HG02571 (cell line): ENCODE measurements at regions not wholly inside any gene's neighbourhood (a gene's known extent, or its start where the extent isn't known, plus 50 kb on each side); places are given as distances from the start of the nearest gene placed in this dataset.
"Not testable (repeated sequence)": the region's sequence is repeated elsewhere in the genome, so short reads cannot be mapped to it uniquely, and the experiment has no call there.

ENCODE experiments used
- ATAC-seq: cut with Tn5 transposase; IDR thresholded peaks from one replicate; pipeline ENCODE4 v1.9.1; 2021; ENCODE audit warnings: mild to moderate bottlenecking, moderate library complexity; ENCODE audit not compliant: unreplicated experiment

GRCh38 chr4:117014236-117014635 is 71.1 kb downstream of the TRAM1L1 start:
- no peak for ATAC-seq

DNA sequence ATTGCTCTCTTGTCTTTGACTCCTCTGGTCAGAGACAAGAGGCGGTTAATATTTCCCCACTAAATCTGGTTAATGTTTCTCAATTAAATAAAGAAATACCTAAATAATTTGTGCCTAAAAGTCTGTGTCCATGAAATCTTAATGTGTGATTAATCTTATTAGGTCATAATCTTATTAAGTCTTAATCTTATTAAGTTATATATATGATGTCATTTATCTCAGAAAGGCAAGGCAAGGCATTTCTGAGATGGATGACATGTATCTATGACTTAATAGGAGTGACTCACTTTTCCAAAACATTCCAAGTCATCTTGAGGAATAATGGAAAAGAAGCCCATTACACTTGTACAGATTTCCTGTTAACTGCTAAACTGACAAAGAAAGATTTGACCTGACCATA is 74.7 kb downstream of the TRAM1L1 start:
- no peak for ATAC-seq

DNA sequence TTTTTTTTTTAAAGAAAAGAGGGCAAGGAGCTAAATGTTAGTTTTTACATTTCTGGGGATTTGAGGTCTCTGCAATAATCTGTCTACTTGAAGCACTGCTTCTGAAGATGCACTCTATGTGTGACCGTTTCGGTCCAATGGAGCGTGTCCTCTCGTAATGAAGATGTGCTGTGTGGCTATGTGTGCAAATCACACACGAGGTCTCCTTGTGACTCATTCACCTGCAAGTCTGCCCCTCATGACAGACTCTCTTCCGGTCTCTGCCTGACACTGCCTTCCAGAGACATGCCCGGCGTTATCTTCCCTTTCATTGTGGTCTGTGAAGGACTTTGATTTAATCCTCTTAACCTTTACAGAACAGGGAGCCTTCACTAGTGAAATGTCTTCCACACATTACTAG is 84.3 kb downstream of the TRAM1L1 start:
- ATAC-seq: no peak

DNA sequence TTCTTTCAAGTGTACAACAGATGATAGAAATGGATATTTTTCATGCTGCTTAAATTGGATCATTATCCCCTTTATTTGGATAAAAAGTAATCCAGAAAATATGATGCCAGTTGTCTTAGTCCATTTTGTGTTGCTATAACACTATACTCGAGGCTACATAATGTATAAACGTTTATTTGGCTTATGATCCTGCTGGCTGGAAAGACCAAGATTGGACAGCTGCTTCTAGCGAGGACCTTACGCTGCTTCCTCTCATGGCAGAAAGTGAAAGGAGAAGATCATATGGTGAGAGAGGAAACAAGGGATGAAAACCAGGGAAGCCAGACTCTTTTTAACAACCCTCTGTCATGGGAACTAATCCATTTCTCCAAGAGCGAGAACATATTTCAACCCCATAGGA is 102.7 kb downstream of the TRAM1L1 start:
- no peak for ATAC-seq

- ATAC-seq: not testable (repeated sequence)
Measured at GRCh38 chr4:116980436-116980835, 104.9 kb downstream of the TRAM1L1 start.

DNA sequence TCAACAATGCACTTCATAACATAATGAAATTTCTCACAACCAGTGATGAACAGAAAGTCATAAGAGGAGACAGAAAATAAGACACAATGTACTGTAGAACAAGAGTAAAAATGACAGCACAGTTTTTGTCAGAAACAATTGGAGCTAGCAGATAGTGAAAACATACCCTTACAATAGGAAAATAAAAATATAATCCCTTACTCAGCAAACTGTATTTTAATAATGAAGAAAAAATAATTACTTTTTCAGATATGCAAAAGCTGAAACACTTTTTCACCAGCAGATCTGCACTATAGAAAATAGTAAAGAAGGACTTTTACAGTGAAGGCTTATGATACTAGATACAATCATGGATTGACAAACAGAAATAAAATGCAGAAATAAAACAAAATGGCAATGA is 126.3 kb downstream of the TRAM1L1 start:
- no peak for ATAC-seq

DNA sequence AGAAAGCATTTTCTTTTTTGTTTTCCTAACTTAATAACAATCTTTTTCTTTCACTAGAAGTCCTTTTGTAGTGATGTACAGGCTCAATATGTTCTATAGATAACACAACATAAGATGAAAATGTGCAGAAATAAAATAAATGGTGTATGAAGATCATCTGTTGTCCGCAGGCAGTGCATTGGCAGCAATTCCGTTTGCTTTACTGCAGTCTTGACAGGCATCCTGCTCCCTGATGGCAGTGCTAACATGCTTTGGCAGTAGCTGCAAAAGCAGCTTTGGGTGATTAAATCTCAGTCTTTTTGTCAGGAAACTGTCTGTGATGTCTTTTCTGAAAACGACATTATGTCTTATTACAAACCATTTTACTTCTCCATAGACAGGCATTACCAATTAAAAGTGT is 131.4 kb downstream of the TRAM1L1 start:
- ATAC-seq: no peak

DNA sequence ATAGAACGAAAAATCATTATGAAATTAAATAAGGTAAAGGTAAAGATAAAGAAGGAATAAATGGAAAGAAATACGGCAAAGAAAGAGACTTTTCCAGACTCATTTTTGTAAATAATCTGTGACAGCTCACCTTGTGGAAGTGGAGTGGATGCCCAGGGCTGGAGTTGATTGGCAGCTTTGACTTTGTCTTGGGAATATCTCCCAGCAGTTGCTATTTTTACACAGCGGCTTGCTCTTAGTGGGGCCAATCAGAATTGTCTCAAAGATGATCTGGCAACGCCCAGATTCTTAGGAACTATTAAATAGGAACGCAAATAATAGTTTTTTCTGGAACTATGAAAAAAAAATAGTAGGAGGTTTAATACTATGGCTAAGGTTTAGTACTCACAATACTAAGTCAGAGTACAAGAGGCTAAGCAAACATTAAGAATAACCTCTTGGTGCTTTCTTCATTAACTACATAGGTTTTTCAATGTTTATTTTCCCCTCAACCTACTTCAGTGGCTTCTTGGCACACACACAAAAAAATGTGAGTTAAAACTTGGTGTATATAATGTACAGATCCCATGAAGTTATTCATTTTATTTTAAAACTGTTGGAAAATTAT is 132.7 kb downstream of the TRAM1L1 start:
- ATAC-seq: no peak

DNA sequence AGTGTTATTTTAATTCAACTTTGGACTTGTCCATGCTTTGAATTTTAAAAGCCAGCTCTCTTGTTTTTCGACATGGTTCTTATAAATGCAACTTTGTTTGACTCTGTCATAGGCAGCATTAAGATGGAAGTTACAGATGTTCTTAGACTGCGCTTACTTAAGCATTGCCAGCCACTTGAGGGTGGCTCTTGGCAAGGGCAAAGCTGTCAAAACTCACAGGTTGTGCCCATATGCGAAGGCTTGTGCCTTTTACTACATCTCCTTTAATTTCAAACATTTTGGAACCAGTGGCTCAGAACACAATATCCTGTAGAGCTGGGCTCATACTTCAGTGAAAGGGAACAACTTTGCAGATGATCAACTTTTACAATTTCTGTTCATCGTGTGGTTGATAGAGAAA is 135.5 kb downstream of the TRAM1L1 start:
- ATAC-seq: no peak

DNA sequence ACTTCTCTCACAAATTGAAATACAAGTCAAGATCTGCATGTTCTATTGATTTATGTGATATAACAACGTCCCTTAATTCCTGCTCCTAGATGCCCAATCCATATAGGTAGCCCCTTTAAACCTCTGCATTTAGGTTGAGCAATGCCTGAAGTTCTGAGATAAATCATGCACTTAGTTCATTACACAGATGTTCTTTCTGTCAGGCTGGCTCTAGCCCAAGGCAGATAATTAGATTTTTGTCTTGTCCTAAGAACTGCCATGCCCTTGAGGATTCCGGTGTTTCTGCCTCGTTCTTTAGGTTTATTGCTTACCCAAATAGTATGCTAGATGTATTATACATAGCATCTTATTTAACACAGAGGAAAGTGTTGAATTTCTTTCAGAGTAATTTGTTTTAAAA is 143.1 kb downstream of the TRAM1L1 start:
- no peak for ATAC-seq

- no peak for ATAC-seq
Measured at GRCh38 chr4:116930329-116930728, 155.0 kb downstream of the TRAM1L1 start.

DNA sequence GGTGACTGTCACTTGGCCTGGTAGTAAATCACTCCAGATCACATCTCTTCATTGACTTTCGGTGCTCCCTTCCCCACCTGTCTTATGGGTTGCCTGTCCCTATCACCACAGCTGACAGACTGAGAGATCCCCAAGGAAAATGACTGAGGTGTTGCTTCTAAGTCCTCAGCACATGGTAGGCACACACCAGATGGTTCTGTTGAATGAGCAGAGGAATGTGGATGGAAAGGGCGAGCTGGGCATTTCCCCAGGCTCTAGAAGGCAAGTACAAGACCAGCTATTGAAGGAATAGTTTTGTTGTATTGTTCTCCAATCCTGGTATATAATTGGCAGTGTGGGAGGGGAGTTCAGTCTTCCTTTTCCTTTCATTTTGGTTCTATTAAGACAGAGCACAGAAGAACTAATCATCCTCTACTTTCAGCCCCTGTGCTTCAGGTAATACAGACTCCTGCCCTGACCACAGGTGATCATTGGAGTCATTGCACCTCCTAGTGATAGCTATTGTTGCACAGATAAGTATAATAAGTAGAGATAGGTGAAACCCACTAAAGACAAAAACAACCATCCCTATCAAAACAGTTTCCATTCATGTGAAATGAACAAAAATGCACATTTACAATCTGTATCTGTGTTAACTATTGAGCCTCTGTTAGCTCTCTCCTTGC is 158.6 kb downstream of the TRAM1L1 start:
- ATAC-seq: no peak

DNA sequence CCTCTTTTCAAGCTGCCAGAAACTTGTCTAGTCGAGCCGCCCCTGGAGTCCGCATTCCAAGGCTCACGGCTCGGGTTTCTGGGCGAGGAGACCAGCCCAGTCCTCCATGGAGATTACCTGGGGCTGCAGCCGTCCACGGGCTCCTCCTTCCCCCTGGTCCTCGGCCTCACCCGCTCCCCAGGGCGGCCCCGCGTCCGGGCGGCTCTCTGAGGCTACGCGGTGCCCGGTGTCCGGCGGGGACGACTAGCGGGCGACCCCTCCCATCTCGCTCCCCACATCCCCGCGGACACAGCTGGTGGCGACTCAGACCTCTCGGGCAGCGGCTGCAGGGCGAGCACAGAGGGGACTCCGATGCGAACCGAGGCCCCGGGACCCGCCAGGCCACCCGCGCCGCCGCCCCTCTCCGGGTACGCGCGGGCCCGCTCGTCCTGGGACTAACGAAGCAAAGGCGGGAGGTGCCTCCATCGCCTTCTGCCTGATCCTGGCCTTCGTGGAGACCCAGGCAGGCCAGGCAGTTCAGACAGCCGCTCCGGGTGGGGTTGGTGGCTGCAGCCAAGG is 159.4 kb downstream of the TRAM1L1 start:
- ATAC-seq: no peak

DNA sequence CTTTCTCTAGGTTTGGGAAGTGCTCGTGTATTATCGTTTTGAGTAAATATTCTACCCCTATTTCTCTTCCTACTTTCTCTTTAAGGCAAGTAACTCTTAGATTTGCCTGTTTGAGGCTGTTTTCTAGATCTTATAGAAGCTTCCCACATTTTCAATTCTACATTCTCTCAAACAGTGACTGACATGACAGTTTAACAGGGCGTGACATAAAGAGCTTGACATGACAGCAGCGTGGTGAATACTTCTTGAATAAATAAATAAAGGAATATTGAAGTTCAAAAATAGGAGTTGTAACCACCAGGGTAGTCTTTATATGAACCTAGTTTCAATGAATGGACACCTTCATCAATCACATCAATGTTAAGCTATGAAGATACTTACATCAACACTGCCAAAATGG is 162.0 kb downstream of the TRAM1L1 start:
- ATAC-seq: no peak

DNA sequence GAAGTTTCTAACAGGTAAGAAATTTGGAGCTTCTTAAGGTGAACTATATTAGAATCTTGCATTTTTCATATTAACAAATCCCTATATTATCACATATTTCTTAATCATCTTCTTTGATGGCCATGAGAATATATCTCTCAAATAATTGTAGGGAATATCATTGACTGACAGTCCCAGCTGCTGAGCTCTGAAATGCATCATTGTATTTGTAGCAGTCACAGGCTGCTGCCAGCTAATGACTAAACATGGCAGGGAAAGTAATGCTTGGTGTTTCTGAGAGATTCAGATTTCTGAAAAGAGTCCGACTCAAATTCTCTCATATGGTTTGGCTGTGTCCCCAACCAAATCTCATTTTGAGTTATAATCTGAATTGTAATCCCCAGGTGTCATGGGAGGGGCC is 171.9 kb downstream of the TRAM1L1 start:
- ATAC-seq: no peak

DNA sequence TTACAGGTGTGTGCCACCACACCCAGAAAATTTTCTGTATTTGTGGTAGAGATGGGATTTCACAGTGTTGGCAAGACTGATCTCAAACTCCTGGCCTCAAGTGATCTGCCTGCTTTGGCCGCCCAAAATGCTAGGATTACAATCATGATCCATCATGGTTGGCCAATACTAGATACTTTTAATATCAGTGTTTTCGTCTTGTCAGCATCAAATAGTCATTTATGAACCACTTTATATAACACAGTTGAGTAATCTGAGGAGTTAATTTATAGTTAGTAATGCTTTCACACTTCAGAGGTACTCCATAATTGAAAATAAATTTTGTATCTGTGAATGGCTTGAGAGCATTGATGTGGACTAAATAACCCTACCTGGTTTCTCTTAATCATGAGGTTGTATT is 178.6 kb downstream of the TRAM1L1 start:
- ATAC-seq: no peak

DNA sequence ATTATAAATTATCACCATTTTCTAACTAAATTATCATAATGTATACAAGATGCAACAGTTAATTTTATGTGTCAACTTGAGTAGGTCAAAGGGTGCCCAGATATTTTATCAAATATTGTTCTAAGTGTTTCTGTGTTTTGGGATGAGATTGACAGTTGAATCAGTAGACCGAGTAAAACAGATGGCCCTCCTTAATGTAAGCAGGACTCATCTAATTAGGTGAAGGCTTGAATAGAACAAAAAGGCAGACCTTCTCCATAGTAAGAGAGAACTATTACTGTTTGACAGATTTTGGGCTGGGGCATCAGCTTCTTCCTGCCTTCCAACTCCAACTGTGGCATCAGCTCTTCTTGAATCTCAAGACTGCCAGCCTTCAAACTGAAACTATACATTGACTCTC is 185.8 kb downstream of the TRAM1L1 start:
- no peak for ATAC-seq

GRCh38 chr4:116885579-116885978 is 199.8 kb downstream of the TRAM1L1 start:
- no peak for ATAC-seq

DNA sequence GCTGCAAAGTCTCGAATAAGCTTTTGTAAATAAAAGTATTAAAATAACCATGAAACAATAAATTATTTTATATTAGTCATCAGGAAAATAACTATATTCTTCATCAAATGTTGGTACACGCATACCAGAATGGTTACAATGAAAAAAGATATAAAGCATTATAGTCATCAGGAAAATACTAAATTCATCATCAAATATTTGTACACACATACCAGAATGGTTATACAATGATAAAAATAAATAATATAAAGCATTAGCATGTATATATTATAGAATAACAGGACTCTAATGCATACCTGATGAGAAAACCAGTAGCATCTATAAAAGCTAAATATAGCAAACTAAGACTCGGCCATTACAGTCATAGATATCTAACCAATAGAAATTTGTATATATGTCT is 202.9 kb downstream of the TRAM1L1 start:
- ATAC-seq: no peak

GRCh38 chr4:116881077-116881476 is 204.3 kb downstream of the TRAM1L1 start:
- no peak for ATAC-seq

DNA sequence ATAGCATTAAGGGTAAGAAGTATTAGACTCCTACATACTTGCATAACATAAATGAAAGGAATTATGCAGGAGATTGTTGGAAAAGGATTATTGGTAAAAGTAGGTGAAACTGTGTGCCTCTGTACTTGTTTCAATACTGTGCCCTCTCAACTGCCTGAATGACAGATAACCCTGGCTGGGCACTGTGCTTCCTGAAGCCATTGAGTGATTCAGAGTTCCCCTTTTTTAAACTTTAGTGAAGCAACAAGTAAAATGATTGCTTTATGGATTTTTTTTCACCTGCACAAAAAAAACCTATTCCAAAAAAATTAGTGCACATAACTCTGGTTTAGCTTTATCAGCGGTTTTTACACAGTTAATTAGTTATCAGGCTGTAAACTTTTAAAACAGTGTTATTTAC is 204.8 kb downstream of the TRAM1L1 start:
- ATAC-seq: no peak

- no peak for ATAC-seq
Measured at GRCh38 chr4:116878280-116878679, 207.1 kb downstream of the TRAM1L1 start.

GRCh38 chr4:116877069-116877468 is 208.3 kb downstream of the TRAM1L1 start:
- no peak for ATAC-seq
